HUES64 (cell line): ENCODE measurements at regions not wholly inside any gene's neighbourhood (a gene's known extent, or its start where the extent isn't known, plus 50 kb on each side); places are given as distances from the start of the nearest gene placed in this dataset.

ENCODE experiments used
- H3K27ac ChIP-seq: 2 replicates; pipeline ENCODE4 v1.7.0; 2013; ENCODE audit warnings: low read depth, low read length, inconsistent platforms
- H3K27me3 ChIP-seq: 2 replicates; pipeline ENCODE4 v1.6.1; 2013; ENCODE audit warnings: mild to moderate bottlenecking, low read length; ENCODE audit not compliant: insufficient read depth
- H3K36me3 ChIP-seq: 2 replicates; pipeline ENCODE4 v1.6.1; 2013; ENCODE audit warnings: mild to moderate bottlenecking, low read length; ENCODE audit not compliant: insufficient read depth
- H3K4me1 ChIP-seq: 2 replicates; pipeline ENCODE4 v1.6.1; 2013; ENCODE audit warnings: mild to moderate bottlenecking, low read length, moderate library complexity; ENCODE audit not compliant: insufficient read depth
- H3K4me3 ChIP-seq: 2 replicates; pipeline ENCODE4 v1.5.1; 2013; ENCODE audit warnings: mild to moderate bottlenecking, low read length, moderate library complexity
- H3K9ac ChIP-seq: 2 replicates; pipeline ENCODE4 v1.6.1; 2013; ENCODE audit warnings: mild to moderate bottlenecking, low read depth, low read length
- H3K9me3 ChIP-seq: 2 replicates; pipeline ENCODE4 v1.6.1; 2013; ENCODE audit warnings: low read depth, low read length; ENCODE audit not compliant: insufficient read depth
- WGBS: fragments of 150-250, 120-280 bp; methylation state at CpG from one replicate; pipeline ENCODE4 v1.1.7; 2013; ENCODE audit warnings: missing lambda C conversion rate; 5-methylcytosine and 5-hydroxymethylcytosine counted together

GRCh38 chr18:27695503-27695902 lies 481.4 kb downstream of the CDH2 start:
- Histone ChIP-seq H3K27ac (no peak overlapping the region), H3K9ac (no peak overlapping the region), H3K36me3 (no peaks in the 10 kb centered on the region), H3K4me3 (no peak overlapping the region), H3K27me3 (no peaks in the 10 kb centered on the region), H3K9me3 (no peaks in the 10 kb centered on the region), H3K4me1 (0 out of 2 replicates have a peak, but pooled peaks cover 6% of the 10 kb centered on the region)
- 97% methylated on average over 4 of the region's 4 CpGs for WGBS

- no peak overlapping the region for H3K27ac ChIP-seq
- H3K9me3 ChIP-seq, result no peaks in the 10 kb centered on the region
- H3K9ac ChIP-seq, result no peak overlapping the region
- H3K4me1 ChIP-seq, result 0 out of 2 replicates have a peak, but pooled peaks cover 4% of the 10 kb centered on the region
- 78% methylated on average over 7 of the region's 7 CpGs for WGBS
- H3K4me3 ChIP-seq, result no peak overlapping the region
- H3K36me3 ChIP-seq, result no peaks in the 10 kb centered on the region
- H3K27me3 ChIP-seq, result no peaks in the 10 kb centered on the region
These were observed 481.9 kb downstream of the CDH2 start for GRCh38 chr18:27695052-27695451.

- 100% methylated on average over 1 of the region's 1 CpG for WGBS
- Histone ChIP-seq H3K9ac (no peak overlapping the region), H3K9me3 (peaks cover 26% of the 10 kb centered on the region), H3K4me3 (no peak overlapping the region), H3K27ac (no peak overlapping the region), H3K27me3 (no peaks in the 10 kb centered on the region), H3K36me3 (no peaks in the 10 kb centered on the region), H3K4me1 (no peaks in the 10 kb centered on the region)
These were observed 488.3 kb downstream of the CDH2 start for GRCh38 chr18:27688581-27688980.

- no peak overlapping the region for H3K27ac ChIP-seq
- no peak overlapping the region for H3K4me3 ChIP-seq
- no peaks in the 10 kb centered on the region for H3K27me3 ChIP-seq
- peaks cover 26% of the 10 kb centered on the region for H3K9me3 ChIP-seq
- no peaks in the 10 kb centered on the region for H3K4me1 ChIP-seq
- H3K9ac ChIP-seq, result no peak overlapping the region
- H3K36me3 ChIP-seq, result no peaks in the 10 kb centered on the region
These were observed 489.5 kb downstream of the CDH2 start for GRCh38 chr18:27687351-27687979.

- no peaks in the 10 kb centered on the region for H3K36me3 ChIP-seq
- no peak overlapping the region for H3K4me3 ChIP-seq
- H3K27me3 ChIP-seq, result no peaks in the 10 kb centered on the region
- H3K9ac ChIP-seq, result no peak overlapping the region
- H3K9me3 ChIP-seq, result peaks cover 26% of the 10 kb centered on the region
- WGBS, result 86% methylated on average over 1 of the region's 2 CpGs
- no peaks in the 10 kb centered on the region for H3K4me1 ChIP-seq
- no peak overlapping the region for H3K27ac ChIP-seq
These were observed 491.0 kb downstream of the CDH2 start for GRCh38 chr18:27685807-27686412.

- peaks cover 26% of the 10 kb centered on the region for H3K9me3 ChIP-seq
- no peaks in the 10 kb centered on the region for H3K36me3 ChIP-seq
- no peak overlapping the region for H3K4me3 ChIP-seq
- no peaks in the 10 kb centered on the region for H3K27me3 ChIP-seq
- H3K9ac ChIP-seq, result no peak overlapping the region
- 91% methylated on average over 3 of the region's 3 CpGs for WGBS
- H3K4me1 ChIP-seq, result no peaks in the 10 kb centered on the region
- no peak overlapping the region for H3K27ac ChIP-seq
These were observed 491.8 kb downstream of the CDH2 start for GRCh38 chr18:27685091-27685490.

GRCh38 chr18:27674411-27674810 lies 489.3 kb upstream of the CHST9 start:
- Histone ChIP-seq H3K27ac (no peak overlapping the region), H3K4me1 (no peaks in the 10 kb centered on the region), H3K4me3 (no peak overlapping the region), H3K36me3 (no peaks in the 10 kb centered on the region), H3K27me3 (no peaks in the 10 kb centered on the region), H3K9me3 (no peaks in the 10 kb centered on the region), H3K9ac (no peak overlapping the region)
- WGBS, result 90% methylated on average over 3 of the region's 3 CpGs

- Histone ChIP-seq H3K27ac (no peak overlapping the region), H3K4me1 (no peaks in the 10 kb centered on the region), H3K4me3 (no peak overlapping the region), H3K27me3 (no peaks in the 10 kb centered on the region), H3K9ac (no peak overlapping the region), H3K9me3 (no peaks in the 10 kb centered on the region), H3K36me3 (no peaks in the 10 kb centered on the region)
- 93% methylated on average over 27 of the region's 27 CpGs for WGBS
These were observed 488.8 kb upstream of the CHST9 start for GRCh38 chr18:27673861-27674260.

- Histone ChIP-seq H3K9me3 (no peaks in the 10 kb centered on the region), H3K27me3 (no peaks in the 10 kb centered on the region)
- WGBS, result 100% methylated on average over 1 of the region's 1 CpG
These were observed 483.1 kb upstream of the CHST9 start for GRCh38 chr18:27668158-27668557.

GRCh38 chr18:27667064-27667463 lies 482.0 kb upstream of the CHST9 start:
- H3K9me3 ChIP-seq, result no peaks in the 10 kb centered on the region
- no peak overlapping the region for H3K9ac ChIP-seq
- H3K4me3 ChIP-seq, result no peak overlapping the region
- H3K36me3 ChIP-seq, result no peaks in the 10 kb centered on the region
- 95% methylated on average over 6 of the region's 6 CpGs for WGBS
- H3K4me1 ChIP-seq, result peaks cover 34% of the 10 kb centered on the region
- no peak overlapping the region for H3K27ac ChIP-seq
- H3K27me3 ChIP-seq, result no peaks in the 10 kb centered on the region

More at GRCh38 chr18:27668158-27668557, 483.1 kb upstream of the CHST9 start:
- Histone ChIP-seq H3K36me3 (no peaks in the 10 kb centered on the region), H3K9ac (no peak overlapping the region), H3K27ac (no peak overlapping the region), H3K4me3 (no peak overlapping the region), H3K4me1 (peaks cover 23% of the 10 kb centered on the region)

GRCh38 chr18:27666016-27666415 lies 480.9 kb upstream of the CHST9 start:
- Histone ChIP-seq H3K27me3 (no peaks in the 10 kb centered on the region), H3K9me3 (no peaks in the 10 kb centered on the region), H3K4me1 (peaks cover 44% of the 10 kb centered on the region), H3K27ac (no peak overlapping the region), H3K36me3 (no peaks in the 10 kb centered on the region), H3K4me3 (no peak overlapping the region), H3K9ac (no peak overlapping the region)
- WGBS, result 78% methylated on average over 3 of the region's 3 CpGs
